IMR-90 (cell line): ENCODE measurements at regions not wholly inside any gene's neighbourhood (a gene's known extent, or its start where the extent isn't known, plus 50 kb on each side); places are given as distances from the start of the nearest gene placed in this dataset.

Experiments
- ATAC-seq: fragments of 200-7000 bp; cut with Tn5 transposase; 2 replicates; pipeline ENCODE4 v1.9.1; 2020; ENCODE audit warnings: low read depth, mild to moderate bottlenecking, moderate library complexity
- BruUV-seq: library from RNA; stranded (reverse); fragments of 400-500 nt; replicated peaks from 2 replicates; lab custom pipeline; 2021; lab: Mats Ljungman, UMichigan
- CTCF ChIA-PET: fragments of 300-600 bp; formaldehyde crosslinking; extraction: SDS; loops from one replicate; lab custom pipeline; 2021; ENCODE audit warnings: antibody characterized with exemption; lab: Yijun Ruan, JAX
- POLR2A ChIA-PET: fragments of 300-600 bp; sonication (Branson Sonifier 250); formaldehyde crosslinking; loops from one replicate; lab custom pipeline; 2022; ENCODE audit warnings: antibody characterized with exemption; ENCODE audit not compliant: unreplicated experiment; lab: Charles Lee
- DNase-seq: peaks from one replicate; pipeline ENCODE4 v3.0.0; 2013
- H2AFZ ChIP-seq: replicated peaks from 2 replicates; pipeline ENCODE3; 2013; ENCODE audit warnings: low read length, mild to moderate bottlenecking; ENCODE audit not compliant: poor library complexity
- H2AK5ac ChIP-seq: 2 replicates; pipeline ENCODE4 v1.6.1; 2013; ENCODE audit warnings: low read depth, low read length, inconsistent platforms
- H2AK9ac ChIP-seq: replicated peaks from 2 replicates; pipeline ENCODE3; 2013; ENCODE audit warnings: mild to moderate bottlenecking, low read depth, low read length, moderate library complexity; ENCODE audit not compliant: poor library complexity
- H2BK120ac ChIP-seq: 2 replicates; pipeline ENCODE4 v1.6.1; 2013; ENCODE audit warnings: low read depth, low read length, inconsistent platforms
- H2BK15ac ChIP-seq: 3 replicates; pipeline ENCODE4 v1.6.1; 2013; ENCODE audit warnings: low read depth, low read length, inconsistent platforms
- H2BK20ac ChIP-seq: 2 replicates; pipeline ENCODE4 v1.6.1; 2013; ENCODE audit warnings: low read depth, mild to moderate bottlenecking, inconsistent platforms, low read length, moderate library complexity
- H2BK5ac ChIP-seq: 2 replicates; pipeline ENCODE4 v1.6.1; 2013; ENCODE audit warnings: mild to moderate bottlenecking, low read depth, low read length, inconsistent platforms; ENCODE audit not compliant: poor library complexity, severe bottlenecking
- H3K14ac ChIP-seq: replicated peaks from 2 replicates; pipeline ENCODE4 v1.6.1; 2013; ENCODE audit warnings: low read depth, low read length, inconsistent platforms
- H3K18ac ChIP-seq: 2 replicates; pipeline ENCODE4 v1.6.1; 2013; ENCODE audit warnings: low read depth, low read length, control low read depth
- H3K23ac ChIP-seq: 2 replicates; pipeline ENCODE4 v1.6.1; 2013; ENCODE audit warnings: low read depth, low read length, inconsistent platforms
- H3K27ac ChIP-seq: 2 replicates; pipeline ENCODE4 v1.5.1; 2013; ENCODE audit warnings: mild to moderate bottlenecking, control low read depth, low read length; ENCODE audit not compliant: insufficient read depth
- H3K27me3 ChIP-seq: 2 replicates; pipeline ENCODE4 v1.6.1; 2013; ENCODE audit warnings: low read length; ENCODE audit not compliant: control insufficient read depth, insufficient read depth
- H3K36me3 ChIP-seq: 2 replicates; pipeline ENCODE4 v1.6.1; 2013; ENCODE audit warnings: low read length, mixed read lengths; ENCODE audit not compliant: control insufficient read depth, insufficient read depth
- H3K4ac ChIP-seq: 2 replicates; pipeline ENCODE4 v1.6.1; 2013; ENCODE audit warnings: low read depth, low read length, inconsistent platforms
- H3K4me1 ChIP-seq: 2 replicates; pipeline ENCODE4 v1.6.1; 2013; ENCODE audit warnings: low read length, mixed read lengths; ENCODE audit not compliant: control insufficient read depth, insufficient read depth
- H3K4me2 ChIP-seq: 2 replicates; pipeline ENCODE4 v1.6.1; 2013; ENCODE audit warnings: low read depth, mild to moderate bottlenecking, control low read depth, low read length, moderate library complexity
- H3K4me3 ChIP-seq: 2 replicates; pipeline ENCODE4 v1.5.1; 2013; ENCODE audit warnings: low read depth, mild to moderate bottlenecking, control low read depth, low read length, moderate library complexity; ENCODE audit not compliant: insufficient read depth
- H3K56ac ChIP-seq: 2 replicates; pipeline ENCODE4 v1.6.1; 2013; ENCODE audit warnings: low read length, inconsistent platforms; ENCODE audit not compliant: insufficient read depth; ENCODE audit errors: extremely low read depth
- H3K79me1 ChIP-seq, 2 experiments: 2 replicates each; pipeline ENCODE4 v1.6.1; 2013; ENCODE audit warnings: low read length in 2 of 2, inconsistent platforms in 1 of 2, low read depth in 1 of 2
- H3K9ac ChIP-seq: 2 replicates; pipeline ENCODE4 v1.6.1; 2013; ENCODE audit warnings: low read depth, low read length, control low read depth
- H3K9me1 ChIP-seq: 2 replicates; pipeline ENCODE4 v1.6.1; 2013; ENCODE audit warnings: low read length, inconsistent platforms; ENCODE audit not compliant: insufficient read depth
- H3K9me3 ChIP-seq: 2 replicates; pipeline ENCODE4 v1.6.1; 2013; ENCODE audit warnings: low read length; ENCODE audit not compliant: control insufficient read depth, insufficient read depth
- H4K20me1 ChIP-seq: 2 replicates; pipeline ENCODE4 v1.6.1; 2013; ENCODE audit warnings: low read length, inconsistent platforms; ENCODE audit not compliant: insufficient read depth
- H4K5ac ChIP-seq: 2 replicates; pipeline ENCODE4 v1.6.1; 2013; ENCODE audit warnings: mild to moderate bottlenecking, low read depth, low read length, control low read depth
- H4K8ac ChIP-seq, 2 experiments: 2 replicates each; pipeline ENCODE4 v1.6.1; 2013; ENCODE audit warnings: low read depth in 2 of 2, low read length in 2 of 2, control low read depth in 1 of 2, inconsistent platforms in 1 of 2
- H4K91ac ChIP-seq: 2 replicates; pipeline ENCODE4 v1.6.1; 2013; ENCODE audit warnings: low read depth, low read length, inconsistent platforms; ENCODE audit not compliant: insufficient read depth
- BHLHE40 ChIP-seq: fragments of 150-350 bp; IDR thresholded peaks from 2 replicates; pipeline ENCODE4 v1.6.1; 2016; ENCODE audit warnings: mild to moderate bottlenecking, low read depth, low read length
- CHD1 ChIP-seq: IDR thresholded peaks from 2 replicates; pipeline ENCODE4 v1.6.1; 2012; ENCODE audit warnings: low read depth, low read length, improper control_type of control experiment
- FOS ChIP-seq: fragments of 150-350 bp; IDR thresholded peaks from 2 replicates; pipeline ENCODE4 v1.6.1; 2016; ENCODE audit warnings: low read depth, low read length
- MXI1 ChIP-seq: IDR thresholded peaks from 2 replicates; pipeline ENCODE4 v1.6.1; 2012; ENCODE audit warnings: low read depth, mild to moderate bottlenecking, low read length, moderate library complexity, borderline replicate concordance
- NFE2L2 ChIP-seq: fragments of 150-350 bp; IDR thresholded peaks from 2 replicates; pipeline ENCODE4 v1.6.1; 2016; ENCODE audit warnings: low read depth, mild to moderate bottlenecking, low read length
- POLR2A ChIP-seq: IDR thresholded peaks from 2 replicates; pipeline ENCODE4 v1.6.1; 2012; ENCODE audit warnings: mild to moderate bottlenecking, low read depth, low read length
- RAD21 ChIP-seq: IDR thresholded peaks from 2 replicates; pipeline ENCODE4 v1.6.1; 2012; ENCODE audit warnings: low read length, improper control_type of control experiment
- RCOR1 ChIP-seq: IDR thresholded peaks from 2 replicates; pipeline ENCODE4 v1.6.1; 2012; ENCODE audit warnings: mild to moderate bottlenecking, low read length, improper control_type of control experiment; ENCODE audit not compliant: insufficient replicate concordance
- WGBS, 2 experiments: methylation state at CpG; one replicate each; pipeline versions ENCODE4 v1.1.5 to v1.1.7; 2013; ENCODE audit warnings: missing lambda C conversion rate in 2 of 2; ENCODE audit not compliant: insufficient read length in 1 of 2; ENCODE audit errors: extremely low coverage in 2 of 2; 5-methylcytosine and 5-hydroxymethylcytosine counted together
- dilution Hi-C: fragments of 300-500 bp; cut with HindIII; formaldehyde crosslinking; loops from one replicate; pipeline ENCODE4 v1.14.3; 2018; ENCODE audit warnings: low sequenced_read_pairs; ENCODE audit not compliant: unreplicated experiment
- in situ Hi-C: fragments of 300-500 bp; cut with MboI; formaldehyde crosslinking; loops from 3 replicates; pipeline ENCODE4 v1.14.3; 2019; ENCODE audit warnings: low sequenced_read_pairs, inconsistent platforms, mixed read lengths
- intact Hi-C: fragments of 100-400 bp; cut with micrococcal nuclease; formaldehyde crosslinking; loops from 2 replicates; pipeline ENCODE4 v1.10.0; 2022
- TF ChIP-seq, protein P1 (sequence below): conservative IDR thresholded peaks from 2 replicates; pipeline ENCODE4 v1.5.1; 2012; ENCODE audit warnings: mild to moderate bottlenecking, low read depth, low read length, improper control_type of control experiment

DNA sequence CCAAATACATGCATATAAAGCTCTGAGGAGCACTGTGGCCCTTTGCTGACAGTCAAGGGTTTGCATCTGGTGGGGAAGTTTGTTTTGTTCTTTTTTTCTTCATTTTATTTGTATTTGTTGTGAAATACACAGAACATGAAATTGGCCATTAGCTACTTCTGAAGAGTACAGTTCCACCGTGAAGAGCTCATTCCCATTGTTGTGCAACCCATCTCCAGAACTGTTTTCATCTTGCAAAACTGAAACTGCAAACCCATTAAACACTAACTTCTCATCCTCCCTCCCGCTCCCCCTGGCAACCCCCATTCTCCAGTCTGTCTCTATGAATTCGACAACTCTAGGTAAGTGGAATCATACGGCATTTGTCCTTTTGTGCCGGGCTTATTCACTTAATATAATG, 231.3 kb downstream of the TFAP2C start:
- Histone ChIP-seq H3K9ac (no peak overlapping the region), H2AK9ac (no peak overlapping the region), H4K5ac (no peak overlapping the region), H2AK5ac (no peak overlapping the region), H3K27me3 (peaks cover 7% of the 10 kb centered on the region), H4K91ac (no peak overlapping the region), H3K4ac (no peak overlapping the region), H2BK15ac (no peak overlapping the region), H3K14ac (no peak overlapping the region), H3K4me2 (no peak overlapping the region), H4K8ac (no peak overlapping the region), H3K4me1 (no peaks in the 10 kb centered on the region), H2BK5ac (no peak overlapping the region), H3K18ac (no peak overlapping the region), H2AFZ (no peak overlapping the region), H3K4me3 (no peak overlapping the region), H3K79me1 (no peaks in the 10 kb centered on the region), H3K27ac (no peak overlapping the region), H3K9me1 (no peaks in the 10 kb centered on the region), H3K36me3 (no peaks in the 10 kb centered on the region), H2BK120ac (no peak overlapping the region), H3K23ac (no peak overlapping the region), H3K9me3 (no peaks in the 10 kb centered on the region), H2BK20ac (no peak overlapping the region), H3K56ac (no peak overlapping the region), H4K20me1 (no peaks in the 10 kb centered on the region)
- no peak for TF ChIP-seq FOS
- no peak for TF ChIP-seq CHD1
- no peak for TF ChIP-seq BHLHE40
- no peak for TF ChIP-seq RAD21
- no peak for TF ChIP-seq NFE2L2
- no peak for TF ChIP-seq POLR2A
- no peak for TF ChIP-seq RCOR1
- TF ChIP-seq, protein P1, sequence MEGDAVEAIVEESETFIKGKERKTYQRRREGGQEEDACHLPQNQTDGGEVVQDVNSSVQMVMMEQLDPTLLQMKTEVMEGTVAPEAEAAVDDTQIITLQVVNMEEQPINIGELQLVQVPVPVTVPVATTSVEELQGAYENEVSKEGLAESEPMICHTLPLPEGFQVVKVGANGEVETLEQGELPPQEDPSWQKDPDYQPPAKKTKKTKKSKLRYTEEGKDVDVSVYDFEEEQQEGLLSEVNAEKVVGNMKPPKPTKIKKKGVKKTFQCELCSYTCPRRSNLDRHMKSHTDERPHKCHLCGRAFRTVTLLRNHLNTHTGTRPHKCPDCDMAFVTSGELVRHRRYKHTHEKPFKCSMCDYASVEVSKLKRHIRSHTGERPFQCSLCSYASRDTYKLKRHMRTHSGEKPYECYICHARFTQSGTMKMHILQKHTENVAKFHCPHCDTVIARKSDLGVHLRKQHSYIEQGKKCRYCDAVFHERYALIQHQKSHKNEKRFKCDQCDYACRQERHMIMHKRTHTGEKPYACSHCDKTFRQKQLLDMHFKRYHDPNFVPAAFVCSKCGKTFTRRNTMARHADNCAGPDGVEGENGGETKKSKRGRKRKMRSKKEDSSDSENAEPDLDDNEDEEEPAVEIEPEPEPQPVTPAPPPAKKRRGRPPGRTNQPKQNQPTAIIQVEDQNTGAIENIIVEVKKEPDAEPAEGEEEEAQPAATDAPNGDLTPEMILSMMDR: no peak
- TF ChIP-seq MXI1: no peak
- CTCF ChIA-PET: no interaction called here
- ATAC-seq (no peak), DNase-seq (no peak)
- intact Hi-C loops (no loop called here), dilution Hi-C loops (no loop called here), in situ Hi-C loops (no loop called here)
- no CpG with 5 or more reads among the region's 5 CpGs for WGBS, 2 experiments
- no TSS peak for BruUV-seq
- POLR2A ChIA-PET: no interaction called here
